NCI-H345 treated with DMSO at 0.1 percent for 48 hours (cell line): ENCODE measurements at regions not wholly inside any gene's neighbourhood (a gene's known extent, or its start where the extent isn't known, plus 50 kb on each side); places are given as distances from the start of the nearest gene placed in this dataset.
"Not testable (repeated sequence)": the region's sequence is repeated elsewhere in the genome, so short reads cannot be mapped to it uniquely, and the experiment has no call there.

Source experiments
- DNase-seq: peaks from one replicate; lab custom pipeline; 2025; ENCODE audit not compliant: unreplicated experiment; lab: John Stamatoyannopoulos, UW

- not testable (repeated sequence) for DNase-seq
Measured at GRCh38 chr14:105620865-105621471, 94.6 kb downstream of the TMEM121 start.

- not testable (repeated sequence) for DNase-seq
Measured at GRCh38 chr14:105621479-105622328, 95.3 kb downstream of the TMEM121 start.

- no peak for DNase-seq
Measured at GRCh38 chr14:105622329-105622955, 96.1 kb downstream of the TMEM121 start.

GRCh38 chr14:105623178-105623577, 96.8 kb downstream of the TMEM121 start:
- DNase-seq, result not testable (repeated sequence)

- DNase-seq, result not testable (repeated sequence)
Measured at GRCh38 chr14:105624346-105624745, 98.0 kb downstream of the TMEM121 start.

GRCh38 chr14:105624749-105625434, 98.5 kb downstream of the TMEM121 start:
- not testable (repeated sequence) for DNase-seq

- not testable (repeated sequence) for DNase-seq
Measured at GRCh38 chr14:105625448-105625847, 99.1 kb downstream of the TMEM121 start.

GRCh38 chr14:105626111-105626510, 99.7 kb downstream of the TMEM121 start:
- DNase-seq, result not testable (repeated sequence)

- not testable (repeated sequence) for DNase-seq
Measured at GRCh38 chr14:105626651-105627050, 100.3 kb downstream of the TMEM121 start.

- not testable (repeated sequence) for DNase-seq
Measured at GRCh38 chr14:105627287-105627686, 100.9 kb downstream of the TMEM121 start.

- no peak for DNase-seq
Measured at GRCh38 chr14:105627701-105628100, 101.3 kb downstream of the TMEM121 start.

- not testable (repeated sequence) for DNase-seq
Measured at GRCh38 chr14:105628126-105628525, 101.7 kb downstream of the TMEM121 start.

- DNase-seq, result not testable (repeated sequence)
Measured at GRCh38 chr14:105628531-105629067, 102.2 kb downstream of the TMEM121 start.

- not testable (repeated sequence) for DNase-seq
Measured at GRCh38 chr14:105629091-105629885, 102.9 kb downstream of the TMEM121 start.

- DNase-seq, result no peak
Measured at GRCh38 chr14:105629886-105630215, 103.5 kb downstream of the TMEM121 start.

GRCh38 chr14:105630293-105630934, 104.0 kb downstream of the TMEM121 start:
- DNase-seq, result not testable (repeated sequence)

GRCh38 chr14:105630935-105631779, 104.8 kb downstream of the TMEM121 start:
- not testable (repeated sequence) for DNase-seq

- no peak for DNase-seq
Measured at GRCh38 chr14:105632010-105632409, 105.6 kb downstream of the TMEM121 start.

GRCh38 chr14:105633596-105633995, 107.2 kb downstream of the TMEM121 start:
- not testable (repeated sequence) for DNase-seq
